Neural cell (in vitro differentiated cells): ENCODE measurements at regions not wholly inside any gene's neighbourhood (a gene's known extent, or its start where the extent isn't known, plus 50 kb on each side); places are given as distances from the start of the nearest gene placed in this dataset.

Experiments used
- H2AFZ ChIP-seq: fragments of 200-600, 300-800 bp; sonication (generic), shearing (Covaris generic); 2 replicates; pipeline ENCODE4 v1.6.0; 2014; ENCODE audit warnings: low read depth, mild to moderate bottlenecking, antibody characterized with exemption, low read length, moderate library complexity
- H3F3A ChIP-seq: fragments of 200-600 bp; shearing (Covaris generic); 2 replicates; pipeline ENCODE4 v1.6.1; 2016; ENCODE audit warnings: mild to moderate bottlenecking, moderate library complexity, mixed read lengths, antibody characterized with exemption, low read length; ENCODE audit not compliant: insufficient read depth, poor library complexity, severe bottlenecking
- H3K27ac ChIP-seq: fragments of 200-600, 300-800 bp; sonication (generic), shearing (Covaris generic); 2 replicates; pipeline ENCODE4 v1.5.1; 2014; ENCODE audit warnings: mild to moderate bottlenecking, low read length, moderate library complexity
- H3K27me3 ChIP-seq: fragments of 300-800, 200-600 bp; sonication (generic), shearing (Covaris generic); 2 replicates; pipeline ENCODE4 v1.6.0; 2014; ENCODE audit warnings: mild to moderate bottlenecking, low read depth, low read length, moderate library complexity; ENCODE audit not compliant: insufficient read depth
- H3K36me3 ChIP-seq: fragments of 300-800, 200-600 bp; sonication (generic), shearing (Covaris generic); 2 replicates; pipeline ENCODE4 v1.5.1; 2014; ENCODE audit warnings: mild to moderate bottlenecking, antibody characterized with exemption, low read length, moderate library complexity; ENCODE audit not compliant: insufficient read depth
- H3K4me2 ChIP-seq: fragments of 300-800, 200-600 bp; sonication (generic), shearing (Covaris generic); 2 replicates; pipeline ENCODE4 v1.6.0; 2014; ENCODE audit warnings: mild to moderate bottlenecking, low read length
- H3K4me3 ChIP-seq: fragments of 300-800, 200-600 bp; sonication (generic), shearing (Covaris generic); 2 replicates; pipeline ENCODE4 v1.5.1; 2014; ENCODE audit warnings: mild to moderate bottlenecking, low read length, moderate library complexity
- H3K79me2 ChIP-seq: fragments of 200-600 bp; shearing (Covaris generic); replicated peaks from 2 replicates; pipeline ENCODE4 v1.6.0; 2014; ENCODE audit warnings: mild to moderate bottlenecking, low read length, moderate library complexity; ENCODE audit not compliant: insufficient read depth
- H3K9ac ChIP-seq: fragments of 300-800, 200-600 bp; sonication (generic), shearing (Covaris generic); 2 replicates; pipeline ENCODE4 v1.6.1; 2016; ENCODE audit warnings: mild to moderate bottlenecking, low read length, mixed read lengths
- H3K9me2 ChIP-seq: fragments of 200-600 bp; shearing (Covaris generic); 2 replicates; pipeline ENCODE4 v1.6.1; 2016; ENCODE audit warnings: mild to moderate bottlenecking, low read length, mixed read lengths; ENCODE audit not compliant: insufficient read depth
- H3K9me3 ChIP-seq: fragments of 200-600, 300-800 bp; sonication (generic), shearing (Covaris generic); 2 replicates; pipeline ENCODE4 v1.6.1; 2016; ENCODE audit warnings: mild to moderate bottlenecking, mixed run types, low read length, moderate library complexity, mixed read lengths
- H4K20me1 ChIP-seq: fragments of 200-600 bp; shearing (Covaris generic); 2 replicates; pipeline ENCODE4 v1.6.1; 2016; ENCODE audit warnings: mild to moderate bottlenecking, mixed run types; ENCODE audit not compliant: insufficient read depth
- CTCF ChIP-seq: fragments of 450-650 bp; IDR thresholded peaks from 2 replicates; pipeline ENCODE4 v1.5.1; 2014; ENCODE audit warnings: antibody characterized with exemption, mild to moderate bottlenecking, moderate library complexity; ENCODE audit not compliant: poor library complexity, severe bottlenecking
- EP300 ChIP-seq: fragments of 450-650 bp; conservative IDR thresholded peaks from 2 replicates; pipeline ENCODE4 v1.6.1; 2014; ENCODE audit warnings: antibody characterized with exemption, mild to moderate bottlenecking, moderate library complexity; ENCODE audit not compliant: poor library complexity, severe bottlenecking
- EZH2 ChIP-seq: fragments of 200-600, 300-800 bp; shearing (Covaris generic), sonication (generic); IDR thresholded peaks from 2 replicates; pipeline ENCODE4 v1.6.1; 2014; ENCODE audit warnings: antibody characterized with exemption, low read length, borderline replicate concordance, mild to moderate bottlenecking; ENCODE audit not compliant: insufficient read depth, poor library complexity, severe bottlenecking
- MXI1 ChIP-seq: fragments of 450-650 bp; conservative IDR thresholded peaks from 2 replicates; pipeline ENCODE4 v1.6.1; 2014; ENCODE audit warnings: antibody characterized with exemption, mild to moderate bottlenecking; ENCODE audit not compliant: poor library complexity, severe bottlenecking
- POLR2AphosphoS5 ChIP-seq: IDR thresholded peaks from 2 replicates; pipeline ENCODE4 v1.6.1; 2012
- RAD21 ChIP-seq: fragments of 450-650 bp; conservative IDR thresholded peaks from 2 replicates; pipeline ENCODE4 v1.6.1; 2014; ENCODE audit warnings: antibody characterized with exemption, mild to moderate bottlenecking, moderate library complexity
- REST ChIP-seq: IDR thresholded peaks from 2 replicates; pipeline ENCODE4 v1.6.1; 2012; ENCODE audit warnings: borderline replicate concordance
- SMC3 ChIP-seq: fragments of 450-650 bp; conservative IDR thresholded peaks from 2 replicates; pipeline ENCODE4 v1.6.1; 2014; ENCODE audit warnings: antibody characterized with exemption, mild to moderate bottlenecking, moderate library complexity; ENCODE audit not compliant: poor library complexity
- TAF1 ChIP-seq: IDR thresholded peaks from 2 replicates; pipeline ENCODE4 v1.6.1; 2012; ENCODE audit warnings: low read depth

DNA sequence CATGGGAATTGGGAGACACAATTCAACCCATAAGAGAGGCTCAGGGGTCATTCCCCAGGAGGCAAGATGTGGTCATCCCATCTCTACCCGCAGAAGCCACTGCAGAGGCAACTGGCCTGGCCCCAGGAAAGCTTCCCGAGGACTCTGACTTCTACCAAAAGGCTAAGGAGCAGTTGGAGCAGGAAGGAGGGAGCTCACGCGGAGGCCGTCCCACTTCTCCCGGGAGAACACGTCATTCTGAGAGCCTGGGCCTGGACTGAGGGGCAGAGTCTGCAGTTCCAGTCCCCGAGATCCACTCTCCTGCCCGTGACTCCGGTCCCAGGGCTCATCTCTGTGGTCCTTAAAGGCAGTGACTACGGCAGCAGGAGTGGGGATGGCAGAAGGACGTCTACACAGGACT, 69.0 kb upstream of the TAF1B start:
- no peaks in the 10 kb centered on the region for H3K9me3 ChIP-seq

GRCh38 chr2:9775351-9775750, 67.9 kb upstream of the TAF1B start:
- no peak overlapping the region for H2AFZ ChIP-seq
- no peak overlapping the region for H3K27ac ChIP-seq
- no peak for TF ChIP-seq MXI1
- TF ChIP-seq EP300, result no peak
- no peak for TF ChIP-seq CTCF
- TF ChIP-seq POLR2AphosphoS5, result no peak
- no peak for TF ChIP-seq TAF1
- TF ChIP-seq REST, result no peak
- TF ChIP-seq EZH2, result no peak
- TF ChIP-seq RAD21, result no peak
- no peak for TF ChIP-seq SMC3

More for the DNA sequence above, 69.0 kb upstream of the TAF1B start:
- no peak overlapping the region for H3K9ac ChIP-seq
- TF ChIP-seq CTCF, result no peak
- no peak overlapping the region for H3K27ac ChIP-seq
- H3K27me3 ChIP-seq, result no peaks in the 10 kb centered on the region
- no peak overlapping the region for H2AFZ ChIP-seq
- H3F3A ChIP-seq, result no peaks in the 10 kb centered on the region
- H3K79me2 ChIP-seq, result no peaks in the 10 kb centered on the region
- H3K4me3 ChIP-seq, result no peak overlapping the region
- no peaks in the 10 kb centered on the region for H4K20me1 ChIP-seq
- H3K9me2 ChIP-seq, result no peaks in the 10 kb centered on the region
- H3K36me3 ChIP-seq, result no peaks in the 10 kb centered on the region
- no peak overlapping the region for H3K4me2 ChIP-seq

More at GRCh38 chr2:9775351-9775750, 67.9 kb upstream of the TAF1B start:
- Histone ChIP-seq H3K4me2 (no peak overlapping the region), H3K36me3 (no peaks in the 10 kb centered on the region), H3K9me3 (no peaks in the 10 kb centered on the region), H3K9me2 (no peaks in the 10 kb centered on the region), H3K9ac (no peak overlapping the region), H3F3A (no peaks in the 10 kb centered on the region), H3K27me3 (no peaks in the 10 kb centered on the region), H3K79me2 (no peaks in the 10 kb centered on the region), H4K20me1 (no peaks in the 10 kb centered on the region), H3K4me3 (no peak overlapping the region)
